ENCODE measurements at regions not wholly inside any gene's neighbourhood (a gene's known extent, or its start where the extent isn't known, plus 50 kb on each side); places are given as distances from the start of the nearest gene placed in this dataset.

GRCh38 chr11:16685914-16686313 is 52.5 kb upstream of the C11orf58 start:
- DNase-seq, result no peak

GRCh38 chr11:16678466-16679116 is 59.9 kb upstream of the C11orf58 start:
- DNase-seq, result no peak

DNA sequence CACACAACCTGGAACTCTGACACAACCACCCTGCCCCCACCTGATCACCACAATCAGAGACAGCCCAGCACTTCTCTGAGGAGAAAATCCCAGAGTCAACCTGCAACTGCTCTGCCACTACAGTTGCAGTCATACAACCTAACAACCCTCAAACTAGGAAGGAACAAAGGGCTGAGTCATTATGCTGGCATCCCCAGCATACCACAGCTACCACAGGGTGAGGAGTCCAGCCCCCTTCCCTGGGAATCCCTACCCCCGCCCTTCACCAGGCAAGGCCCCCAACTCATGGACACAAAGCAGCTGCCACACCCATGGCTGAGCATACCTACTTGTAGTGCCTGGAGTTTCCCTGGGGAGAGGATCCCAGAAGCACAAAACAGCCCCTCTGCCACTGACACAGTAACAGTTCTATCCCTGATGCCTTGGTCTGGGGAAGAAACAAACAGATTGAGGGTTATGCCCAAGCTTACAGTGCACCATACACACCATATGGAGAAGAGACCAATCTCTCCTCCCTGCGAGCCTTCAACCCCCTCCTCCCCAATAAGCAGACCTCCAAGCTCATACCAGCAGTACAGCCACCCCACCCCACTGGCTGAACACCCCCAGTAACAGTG is 68.5 kb upstream of the C11orf58 start:
- no peak for DNase-seq

GRCh38 chr11:16632295-16633200 is 105.9 kb upstream of the C11orf58 start:
- DNase-seq, result no peak

DNA sequence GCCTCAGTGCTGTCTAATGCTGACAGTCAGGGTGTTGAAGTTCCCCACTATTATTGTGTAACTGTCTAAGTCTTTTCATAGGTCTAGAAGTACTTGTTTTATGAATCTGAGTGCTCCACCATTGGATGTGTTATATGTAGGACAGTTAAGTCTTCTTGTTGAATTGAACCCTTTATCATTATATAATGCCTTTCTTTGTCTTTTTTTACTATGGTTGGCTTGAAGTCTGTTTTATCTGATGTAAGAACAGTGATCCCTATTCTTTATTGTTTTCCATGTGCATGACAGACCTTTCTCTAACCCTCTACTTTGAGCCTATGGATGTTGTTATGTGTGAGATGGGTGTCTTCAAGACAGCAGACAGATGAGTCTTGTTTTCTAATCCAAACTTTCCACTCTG is 107.8 kb upstream of the C11orf58 start:
- DNase-seq, result no peak

DNA sequence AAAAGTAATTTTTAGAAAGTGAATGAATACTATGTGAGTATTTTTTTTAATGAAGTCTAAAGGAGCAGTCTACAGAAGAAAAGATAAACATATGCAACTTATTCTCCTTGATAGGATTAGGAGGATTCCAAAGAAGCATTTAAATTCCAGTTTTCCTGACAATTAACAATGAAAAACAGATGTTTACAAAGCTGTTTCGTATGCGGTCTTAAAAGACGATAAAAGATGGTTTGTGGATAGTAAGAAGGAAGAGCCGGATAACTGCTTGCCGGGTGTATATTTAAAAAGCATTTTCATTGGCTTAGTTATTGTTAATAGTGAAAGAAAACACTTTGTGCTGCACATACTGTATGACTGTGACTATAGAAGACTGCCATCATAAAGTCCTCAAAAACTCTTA is 120.0 kb upstream of the C11orf58 start:
- no peak for DNase-seq

GRCh38 chr11:16615480-16615879 is 123.0 kb upstream of the C11orf58 start:
- no peak for DNase-seq

GRCh38 chr11:16613512-16614381 is 124.7 kb upstream of the C11orf58 start:
- DNase-seq, result peak; percentile 79

DNA sequence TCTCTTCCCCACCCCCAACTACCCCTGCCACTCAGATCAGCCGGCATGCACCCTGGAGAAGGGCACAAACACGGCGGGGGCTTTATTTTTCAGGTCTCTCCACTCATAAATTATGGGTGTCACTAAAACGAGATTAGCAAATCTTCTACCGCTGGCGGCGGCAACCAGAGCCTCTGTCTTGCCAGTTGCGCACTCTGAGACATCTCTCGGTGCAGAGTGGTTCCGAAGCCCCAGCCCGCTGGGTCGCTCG is 125.3 kb upstream of the C11orf58 start:
- DNase-seq, result no peak

DNA sequence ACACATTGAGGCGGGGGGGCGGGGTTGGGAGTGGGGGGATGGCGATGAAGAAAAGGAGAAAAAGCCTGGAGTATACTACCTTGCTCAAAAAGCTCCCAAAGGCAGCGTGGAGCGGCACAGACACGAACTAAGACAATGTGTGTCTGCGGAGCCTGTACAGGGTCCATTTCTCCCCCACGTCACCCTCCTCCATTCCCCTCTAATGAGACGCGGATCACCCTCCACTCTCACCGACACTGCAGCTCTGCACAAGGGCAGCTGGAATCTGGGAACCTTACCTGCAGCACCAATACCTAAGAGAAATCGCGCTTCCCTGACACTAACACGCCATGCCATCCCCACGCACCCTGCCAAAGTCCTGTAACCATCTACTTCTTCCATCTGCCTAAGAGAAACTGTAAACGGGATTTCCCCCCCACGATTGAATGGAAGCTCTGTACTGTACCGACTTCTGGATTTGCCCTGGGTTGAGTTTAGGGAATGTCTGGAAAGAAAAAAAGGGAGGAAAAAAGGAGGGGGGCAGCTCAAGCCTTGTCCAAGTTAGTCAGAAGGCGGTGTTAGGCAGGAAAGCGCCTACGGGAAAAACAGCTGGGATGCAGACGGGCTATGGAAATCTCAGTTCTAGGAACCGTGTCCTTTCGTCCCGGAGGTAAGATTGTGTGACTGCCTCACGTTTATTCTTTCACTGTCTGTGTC is 125.7 kb upstream of the C11orf58 start:
- DNase-seq, result no peak

- DNase-seq, result no peak
Observed at GRCh38 chr11:16611926-16612565, 126.4 kb upstream of the C11orf58 start.

DNA sequence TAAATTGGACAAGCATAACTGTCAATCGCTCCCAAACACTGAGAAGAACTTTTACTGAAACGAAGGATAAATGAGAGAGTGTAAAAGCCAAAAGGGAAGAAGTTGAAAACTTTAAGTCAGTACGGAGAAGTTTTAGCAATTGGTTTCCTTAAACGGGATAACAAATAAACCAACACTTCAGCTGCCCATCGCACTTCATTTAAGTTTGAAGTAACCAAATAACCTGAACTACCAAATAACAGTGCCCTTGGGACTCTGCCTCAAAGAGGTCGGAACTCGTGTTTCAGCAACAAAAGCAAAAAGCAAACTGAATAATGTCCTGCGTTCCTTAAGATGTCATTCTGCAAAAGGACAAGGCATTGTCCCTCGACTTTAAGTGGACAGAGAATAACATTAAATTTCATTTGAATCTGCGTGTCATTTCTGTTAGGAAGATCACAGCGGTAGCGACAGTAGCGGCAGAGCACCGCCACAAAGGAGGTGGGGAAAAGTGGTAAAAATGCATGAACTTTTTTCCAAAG is 127.0 kb upstream of the C11orf58 start:
- no peak for DNase-seq

DNA sequence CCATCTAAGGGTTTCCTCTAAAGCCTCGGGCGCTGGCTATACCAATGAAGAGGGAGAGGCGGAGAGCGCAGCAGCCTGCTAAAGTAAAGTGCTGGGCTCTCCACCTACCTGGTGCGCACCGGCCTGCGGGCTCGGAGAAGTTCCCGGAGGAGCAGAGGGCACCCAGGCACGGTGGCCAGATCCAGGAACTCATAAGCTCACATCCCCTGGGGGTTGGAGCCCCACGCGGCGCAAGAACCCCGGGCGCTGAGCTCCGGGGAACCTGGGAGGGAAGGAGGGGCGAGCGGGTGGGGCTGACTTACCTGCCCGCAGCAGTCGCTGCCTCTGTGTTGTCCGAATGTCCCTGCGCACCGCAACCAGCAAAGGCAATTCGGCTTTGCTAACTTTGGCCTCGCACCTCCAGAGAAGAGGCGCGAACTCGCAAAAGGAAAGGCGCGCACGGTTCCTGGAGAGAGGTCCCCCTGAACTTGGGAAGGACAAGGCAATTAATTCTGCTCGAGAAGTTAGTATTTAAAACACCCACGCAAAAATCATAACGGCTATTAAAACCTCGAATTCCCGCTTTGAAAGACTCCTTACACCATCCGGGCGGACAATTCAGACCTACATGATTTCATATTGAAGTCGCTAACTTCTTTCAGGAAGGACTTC is 127.6 kb upstream of the C11orf58 start:
- DNase-seq, result no peak

DNA sequence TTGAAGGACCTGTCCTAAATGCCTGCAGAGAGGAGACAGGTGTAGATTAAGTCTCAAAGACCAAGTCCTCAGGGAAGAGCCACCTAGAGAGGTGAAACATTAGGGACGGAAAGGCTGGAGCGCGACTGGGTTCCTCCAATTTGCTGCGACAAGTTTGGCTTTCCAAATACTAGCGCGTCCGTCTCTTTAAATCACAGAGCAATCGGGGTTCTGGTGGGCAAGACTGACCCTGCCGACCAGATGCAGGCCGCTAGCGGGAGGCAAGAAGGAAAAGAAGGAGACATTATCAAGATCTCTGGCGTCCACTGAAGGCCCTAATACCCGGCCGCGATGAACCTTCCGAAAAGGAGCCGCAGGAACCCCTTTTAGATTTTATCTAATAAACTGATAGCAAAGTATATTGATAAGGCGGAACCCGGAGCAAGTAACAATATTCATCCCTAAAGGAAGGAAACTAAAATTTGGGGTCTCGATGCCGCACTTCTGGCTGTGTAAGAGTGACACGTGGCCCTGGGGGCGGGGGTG is 128.2 kb upstream of the C11orf58 start:
- no peak for DNase-seq

- DNase-seq, result no peak
Observed at GRCh38 chr11:16609769-16610168, 128.7 kb upstream of the C11orf58 start.

- DNase-seq, result no peak
Observed at GRCh38 chr11:16607675-16608644, 130.5 kb upstream of the C11orf58 start.

DNA sequence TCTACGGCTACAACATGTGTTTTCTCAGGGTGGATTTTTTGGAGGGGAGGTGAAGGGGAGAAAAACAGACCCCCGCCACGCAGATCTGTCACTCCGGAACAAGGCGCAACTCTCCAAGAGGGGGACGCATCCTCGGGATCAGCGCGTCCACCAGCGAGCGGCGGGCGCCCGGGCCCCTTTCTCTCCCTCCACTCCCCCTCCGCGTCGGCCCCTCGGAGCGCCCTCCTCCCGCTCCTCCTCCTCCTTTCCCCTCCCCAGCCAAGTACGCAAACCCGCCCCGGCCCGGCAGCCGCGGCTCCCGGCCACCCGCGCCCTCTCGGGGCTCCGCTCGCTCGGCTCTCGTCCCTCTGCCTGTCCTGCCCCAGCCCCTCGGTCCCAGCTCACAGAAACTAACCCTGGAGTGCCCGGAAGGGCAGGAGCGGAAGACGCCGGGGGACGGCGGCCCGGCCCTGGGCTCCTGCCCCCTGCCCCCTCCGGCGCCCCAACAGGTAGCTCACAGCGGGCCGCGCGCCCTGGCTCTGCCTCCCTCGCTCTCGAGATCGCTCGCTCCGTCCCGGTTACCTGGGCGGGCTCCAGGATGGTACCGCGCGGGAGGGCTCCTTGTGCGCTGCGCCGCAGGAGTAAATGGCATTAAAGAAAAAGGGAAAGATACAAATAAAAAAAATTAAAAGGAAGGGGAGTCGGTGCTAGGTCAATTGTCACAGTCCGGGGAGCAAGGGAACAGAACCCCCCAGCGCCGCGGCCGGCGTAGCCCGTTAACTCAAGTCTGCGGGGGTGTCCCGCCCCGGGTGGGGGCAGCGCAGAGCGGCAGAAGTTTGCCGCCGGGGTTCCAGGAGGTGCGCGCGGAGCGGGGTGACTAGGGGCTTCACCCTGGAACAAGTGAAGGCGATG is 131.4 kb upstream of the C11orf58 start:
- no peak for DNase-seq

DNA sequence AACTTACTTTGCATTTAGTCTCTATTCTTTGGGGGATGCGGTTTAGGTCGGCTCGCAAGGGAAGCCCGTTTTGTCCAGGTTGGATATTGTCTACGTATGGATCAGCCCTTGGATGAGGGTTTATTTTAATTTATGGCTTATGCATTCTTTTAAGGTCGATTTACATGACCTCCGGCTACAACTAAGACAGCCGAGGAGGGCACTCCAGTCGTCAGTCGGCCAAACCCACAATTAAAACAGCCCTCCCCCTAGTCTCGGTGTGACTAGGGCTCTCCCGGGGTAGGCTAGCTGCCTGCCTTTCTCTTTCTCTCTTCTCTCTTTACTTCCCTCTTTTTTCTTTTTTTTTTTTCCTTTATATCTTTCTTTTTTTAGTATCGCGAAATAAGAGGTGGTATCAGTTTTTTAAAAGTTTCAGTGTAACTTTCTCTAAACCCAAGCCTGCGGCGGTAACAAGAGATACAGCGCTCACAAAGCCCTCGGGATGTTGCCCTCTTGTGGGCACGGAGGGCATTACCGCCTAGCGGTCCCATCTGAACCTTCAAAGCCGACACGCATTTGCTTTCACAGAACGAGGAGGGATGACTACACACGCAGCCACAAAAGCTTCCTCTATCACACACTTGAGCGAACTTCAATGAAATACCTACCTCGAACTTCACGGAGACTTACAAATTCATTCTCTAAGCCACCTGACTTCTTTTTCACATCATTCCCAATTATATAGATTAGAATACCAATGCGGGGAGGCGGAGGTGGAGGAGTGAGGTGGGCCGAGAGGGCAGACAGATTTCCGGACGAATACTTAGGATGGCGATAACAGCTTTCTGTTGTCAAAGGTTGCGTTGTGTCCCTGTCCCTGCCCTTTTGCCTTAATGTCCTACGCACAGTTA is 132.3 kb upstream of the C11orf58 start:
- peak; percentile 89 for DNase-seq

Measured in activated CD4-positive, alpha-beta T cell treated with anti-CD3 and anti-CD28 coated beads, Interleukin-10, Interleukin-2, amounts not matched to agents 100 ng/mL and 50 ng/mL, durations not matched to agents 16 hours and 8 hours (primary cell).